ENCODE measurements at regions not wholly inside any gene's neighbourhood (a gene's known extent, or its start where the extent isn't known, plus 50 kb on each side); places are given as distances from the start of the nearest gene placed in this dataset.

- TF ChIP-seq, protein P1, sequence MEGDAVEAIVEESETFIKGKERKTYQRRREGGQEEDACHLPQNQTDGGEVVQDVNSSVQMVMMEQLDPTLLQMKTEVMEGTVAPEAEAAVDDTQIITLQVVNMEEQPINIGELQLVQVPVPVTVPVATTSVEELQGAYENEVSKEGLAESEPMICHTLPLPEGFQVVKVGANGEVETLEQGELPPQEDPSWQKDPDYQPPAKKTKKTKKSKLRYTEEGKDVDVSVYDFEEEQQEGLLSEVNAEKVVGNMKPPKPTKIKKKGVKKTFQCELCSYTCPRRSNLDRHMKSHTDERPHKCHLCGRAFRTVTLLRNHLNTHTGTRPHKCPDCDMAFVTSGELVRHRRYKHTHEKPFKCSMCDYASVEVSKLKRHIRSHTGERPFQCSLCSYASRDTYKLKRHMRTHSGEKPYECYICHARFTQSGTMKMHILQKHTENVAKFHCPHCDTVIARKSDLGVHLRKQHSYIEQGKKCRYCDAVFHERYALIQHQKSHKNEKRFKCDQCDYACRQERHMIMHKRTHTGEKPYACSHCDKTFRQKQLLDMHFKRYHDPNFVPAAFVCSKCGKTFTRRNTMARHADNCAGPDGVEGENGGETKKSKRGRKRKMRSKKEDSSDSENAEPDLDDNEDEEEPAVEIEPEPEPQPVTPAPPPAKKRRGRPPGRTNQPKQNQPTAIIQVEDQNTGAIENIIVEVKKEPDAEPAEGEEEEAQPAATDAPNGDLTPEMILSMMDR (IDR thresholded peaks at IDR 0.05; ENCODE audit: insufficient read depth, low read length) = no peak
- no peak for TF ChIP-seq GABPA (IDR thresholded peaks at IDR 0.05; ENCODE audit: low read depth)
- no peak for TF ChIP-seq REST (IDR thresholded peaks at IDR 0.05; ENCODE audit: insufficient replicate concordance, low read depth)
- TF ChIP-seq POLR2AphosphoS5 (IDR thresholded peaks at IDR 0.05; ENCODE audit: low read depth) = no peak
These were observed 223.9 kb upstream of the SHH start for GRCh38 chr7:156036153-156036552.
